Hepatocyte (in vitro differentiated cells): ENCODE measurements at regions not wholly inside any gene's neighbourhood (a gene's known extent, or its start where the extent isn't known, plus 50 kb on each side); places are given as distances from the start of the nearest gene placed in this dataset.

ENCODE experiments used
- DNase-seq: peaks from one replicate; pipeline ENCODE4 v3.0.0-alpha.2; 2016; ENCODE audit warnings: low spot score
- H2AFZ ChIP-seq: fragments of 200-600 bp; sonication (generic); 2 replicates; pipeline ENCODE4 v1.6.0; 2016; ENCODE audit warnings: antibody characterized with exemption, mild to moderate bottlenecking
- H3K27ac ChIP-seq: fragments of 200-600 bp; sonication (generic); 2 replicates; pipeline ENCODE4 v1.5.1; 2016; ENCODE audit warnings: mild to moderate bottlenecking
- H3K27me3 ChIP-seq: fragments of 200-600 bp; sonication (generic); 2 replicates; pipeline ENCODE4 v1.6.1; 2016
- H3K36me3 ChIP-seq: fragments of 200-600 bp; sonication (generic); replicated peaks from 2 replicates; pipeline ENCODE4 v1.5.1; 2016; ENCODE audit warnings: low read depth; ENCODE audit not compliant: insufficient read depth
- H3K4me1 ChIP-seq: fragments of 200-600 bp; sonication (generic); 2 replicates; pipeline ENCODE4 v1.5.1; 2016; ENCODE audit warnings: mild to moderate bottlenecking, moderate library complexity; ENCODE audit not compliant: insufficient read depth
- H3K4me2 ChIP-seq: fragments of 200-600 bp; sonication (generic); 2 replicates; pipeline ENCODE4 v1.6.0; 2016
- H3K4me3 ChIP-seq: fragments of 200-600 bp; sonication (generic); 2 replicates; pipeline ENCODE4 v1.5.1; 2016; ENCODE audit warnings: mild to moderate bottlenecking
- H3K79me2 ChIP-seq: fragments of 200-600 bp; sonication (generic); 2 replicates; pipeline ENCODE4 v1.6.0; 2017; ENCODE audit warnings: mild to moderate bottlenecking
- H3K9me2 ChIP-seq: fragments of 200-600 bp; sonication (generic); replicated peaks from 2 replicates; pipeline ENCODE4 v1.6.0; 2017; ENCODE audit warnings: mild to moderate bottlenecking; ENCODE audit not compliant: insufficient read depth
- H3K9me3 ChIP-seq: fragments of 200-600 bp; sonication (generic); 2 replicates; pipeline ENCODE4 v1.5.1; 2016; ENCODE audit warnings: low read depth, mild to moderate bottlenecking
- H4K20me1 ChIP-seq: fragments of 200-600 bp; sonication (generic); 2 replicates; pipeline ENCODE4 v1.6.0; 2016; ENCODE audit warnings: mild to moderate bottlenecking; ENCODE audit not compliant: insufficient read depth, poor library complexity, severe bottlenecking
- EZH2 ChIP-seq: fragments of 200-600 bp; sonication (generic); IDR thresholded peaks from 2 replicates; pipeline ENCODE4 v1.6.1; 2016; ENCODE audit warnings: antibody characterized with exemption, mild to moderate bottlenecking, borderline replicate concordance
- EZH2phosphoT487 ChIP-seq: fragments of 200-600 bp; sonication (generic); IDR thresholded peaks from one replicate; pipeline ENCODE4 v1.6.1; 2018; ENCODE audit warnings: antibody characterized with exemption, mild to moderate bottlenecking, low read depth, moderate library complexity; ENCODE audit not compliant: unreplicated experiment, severe bottlenecking
- WGBS: methylation state at CpG from one replicate; pipeline ENCODE4 v1.1.6; 2016; ENCODE audit warnings: low lambda C conversion rate; ENCODE audit errors: missing lambda C conversion rate; 5-methylcytosine and 5-hydroxymethylcytosine counted together
- TF ChIP-seq, protein P1 (sequence below): fragments of 200-600 bp; sonication (generic); IDR thresholded peaks from 2 replicates; pipeline ENCODE4 v1.5.1; 2016; ENCODE audit warnings: antibody characterized with exemption, mild to moderate bottlenecking; ENCODE audit not compliant: poor library complexity

GRCh38 chr5:171700318-171700912, 85.2 kb upstream of the SMIM23 start:
- H4K20me1 ChIP-seq: no peaks in the 10 kb centered on the region
- no peaks in the 10 kb centered on the region for H3K27me3 ChIP-seq
- H3K9me2 ChIP-seq: no peaks in the 10 kb centered on the region
- H3K27ac ChIP-seq: peak overlapping the region; percentile 80
- no peak overlapping the region for H3K4me3 ChIP-seq
- no peaks in the 10 kb centered on the region for H3K79me2 ChIP-seq
- H3K4me2 ChIP-seq: peak overlapping the region; percentile 41
- no peak overlapping the region for H2AFZ ChIP-seq
- no peak for DNase-seq
- no peaks in the 10 kb centered on the region for H3K9me3 ChIP-seq
- H3K36me3 ChIP-seq: no peaks in the 10 kb centered on the region
- TF ChIP-seq EZH2 (no peak), EZH2phosphoT487 (no peak)
- TF ChIP-seq, protein P1, sequence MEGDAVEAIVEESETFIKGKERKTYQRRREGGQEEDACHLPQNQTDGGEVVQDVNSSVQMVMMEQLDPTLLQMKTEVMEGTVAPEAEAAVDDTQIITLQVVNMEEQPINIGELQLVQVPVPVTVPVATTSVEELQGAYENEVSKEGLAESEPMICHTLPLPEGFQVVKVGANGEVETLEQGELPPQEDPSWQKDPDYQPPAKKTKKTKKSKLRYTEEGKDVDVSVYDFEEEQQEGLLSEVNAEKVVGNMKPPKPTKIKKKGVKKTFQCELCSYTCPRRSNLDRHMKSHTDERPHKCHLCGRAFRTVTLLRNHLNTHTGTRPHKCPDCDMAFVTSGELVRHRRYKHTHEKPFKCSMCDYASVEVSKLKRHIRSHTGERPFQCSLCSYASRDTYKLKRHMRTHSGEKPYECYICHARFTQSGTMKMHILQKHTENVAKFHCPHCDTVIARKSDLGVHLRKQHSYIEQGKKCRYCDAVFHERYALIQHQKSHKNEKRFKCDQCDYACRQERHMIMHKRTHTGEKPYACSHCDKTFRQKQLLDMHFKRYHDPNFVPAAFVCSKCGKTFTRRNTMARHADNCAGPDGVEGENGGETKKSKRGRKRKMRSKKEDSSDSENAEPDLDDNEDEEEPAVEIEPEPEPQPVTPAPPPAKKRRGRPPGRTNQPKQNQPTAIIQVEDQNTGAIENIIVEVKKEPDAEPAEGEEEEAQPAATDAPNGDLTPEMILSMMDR: no peak
- H3K4me1 ChIP-seq: peaks cover 18% of the 10 kb centered on the region
- WGBS: 63% methylated on average over 2 of the region's 2 CpGs

DNA sequence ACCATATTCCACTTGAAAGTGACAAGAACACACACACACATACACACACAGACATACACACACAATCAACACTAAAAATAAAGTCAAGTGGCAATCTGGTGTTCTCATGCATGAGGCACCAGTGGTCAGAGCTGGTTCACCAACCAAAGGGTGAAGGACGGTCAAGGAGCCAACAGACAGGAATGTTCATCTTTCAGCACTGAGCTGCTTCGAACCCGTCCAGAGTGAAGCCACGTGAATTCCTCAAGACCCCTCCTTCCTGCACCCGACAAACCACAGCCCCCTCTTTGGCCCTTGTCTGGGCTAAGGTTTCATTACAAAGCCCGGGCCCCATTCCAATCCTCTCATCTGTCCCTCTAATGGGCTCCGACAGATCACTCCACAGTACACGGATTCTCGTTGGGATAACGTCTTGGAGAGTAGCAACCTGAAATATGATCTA, 84.5 kb upstream of the SMIM23 start:
- Histone ChIP-seq H3K4me3 (no peak overlapping the region), H3K79me2 (no peaks in the 10 kb centered on the region), H2AFZ (no peak overlapping the region), H3K9me2 (no peaks in the 10 kb centered on the region), H3K27me3 (no peaks in the 10 kb centered on the region), H3K4me2 (peak overlapping the region; percentile 41), H3K9me3 (no peaks in the 10 kb centered on the region), H3K27ac (peak overlapping the region; percentile 80), H3K4me1 (peaks cover 18% of the 10 kb centered on the region), H4K20me1 (no peaks in the 10 kb centered on the region), H3K36me3 (no peaks in the 10 kb centered on the region)
- WGBS: 59% methylated on average over 10 of the region's 10 CpGs
- peak; percentile 44 for DNase-seq
- TF ChIP-seq EZH2 (no peak), EZH2phosphoT487 (no peak)
- TF ChIP-seq, protein P1: no peak

DNA sequence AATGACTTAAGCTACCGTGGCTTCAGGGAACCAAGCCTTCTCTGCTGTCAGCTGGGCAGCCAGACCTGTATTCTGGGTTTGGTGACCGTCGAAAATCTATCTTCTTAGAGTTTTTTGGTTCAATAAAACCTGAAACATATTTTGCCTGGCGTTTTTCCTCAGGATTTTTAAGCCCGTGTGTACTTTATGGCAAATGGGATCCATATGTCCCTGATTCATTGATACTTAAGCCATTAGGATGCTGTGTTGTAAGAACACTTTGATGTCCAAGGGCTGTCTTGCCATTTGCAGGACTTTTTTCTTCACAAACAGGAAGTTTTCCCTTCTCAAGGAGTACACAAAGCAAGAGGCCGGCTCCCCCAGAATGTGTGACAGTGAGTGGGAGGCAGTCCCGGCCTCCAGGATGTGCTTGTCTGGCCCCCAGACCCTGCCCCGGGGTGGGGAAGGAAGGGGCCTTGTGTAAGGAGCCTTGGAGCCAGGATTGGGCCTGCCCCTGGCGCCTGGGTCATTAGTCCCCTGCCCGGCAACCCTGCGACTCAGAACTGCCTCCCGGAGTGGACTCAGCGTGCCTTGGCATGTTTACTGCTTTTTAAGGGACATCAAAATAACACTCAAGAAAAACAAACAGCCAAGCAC, 83.4 kb upstream of the SMIM23 start:
- WGBS: 56% methylated on average over 13 of the region's 13 CpGs
- no peaks in the 10 kb centered on the region for H4K20me1 ChIP-seq
- no peak for TF ChIP-seq EZH2
- TF ChIP-seq, protein P1: no peak
- no peak for TF ChIP-seq EZH2phosphoT487

More for the DNA sequence above, 83.4 kb upstream of the SMIM23 start:
- DNase-seq: no peak
- peak overlapping the region; percentile 41 for H3K4me2 ChIP-seq
- H3K4me1 ChIP-seq: peaks cover 18% of the 10 kb centered on the region
- no peaks in the 10 kb centered on the region for H3K9me2 ChIP-seq
- H3K4me3 ChIP-seq: no peak overlapping the region
- no peak overlapping the region for H2AFZ ChIP-seq
- H3K36me3 ChIP-seq: no peaks in the 10 kb centered on the region
- H3K79me2 ChIP-seq: no peaks in the 10 kb centered on the region
- H3K27ac ChIP-seq: peak overlapping the region; percentile 80
- no peaks in the 10 kb centered on the region for H3K27me3 ChIP-seq
- no peaks in the 10 kb centered on the region for H3K9me3 ChIP-seq
